ENCODE measurements at regions not wholly inside any gene's neighbourhood (a gene's known extent, or its start where the extent isn't known, plus 50 kb on each side); places are given as distances from the start of the nearest gene placed in this dataset.

- no peak for DNase-seq
- Histone ChIP-seq H3K27ac (ENCODE audit: low read length, poor library complexity, severe bottlenecking) (no peak overlapping the region), H3K4ac (ENCODE audit: low read depth in 1 of 2, low read length in 2 of 2) (no peak overlapping the region), H3K4me3 (ENCODE audit: insufficient read depth in 1 of 2, low read depth in 1 of 2, low read length in 2 of 2) (no peak overlapping the region), H3K36me3 (ENCODE audit: control insufficient read depth in 1 of 2, insufficient read depth in 2 of 2, low read depth in 1 of 2, low read length in 2 of 2) (no peaks in the 10 kb centered on the region), H2BK15ac (ENCODE audit: low read depth, poor library complexity, severe bottlenecking) (no peak overlapping the region), H3K14ac (ENCODE audit: low read length in 2 of 2) (no peak overlapping the region), H3K79me1 (replicated peaks; ENCODE audit: low read length, poor library complexity, severe bottlenecking) (no peaks in the 10 kb centered on the region), H3K27me3 (ENCODE audit: control insufficient read depth in 1 of 2, insufficient read depth in 1 of 2, low read length in 2 of 2) (no peaks in the 10 kb centered on the region), H2AFZ (ENCODE audit: low read depth, low read length) (no peak overlapping the region), H2BK5ac (ENCODE audit: low read depth, low read length, poor library complexity, severe bottlenecking) (no peak overlapping the region), H2AK5ac (ENCODE audit: low read length, severe bottlenecking) (no peak overlapping the region), H3K9me3 (ENCODE audit: control insufficient read depth, low read length) (no peaks in the 10 kb centered on the region), H4K91ac (ENCODE audit: low read length) (no peak overlapping the region), H4K8ac (ENCODE audit: low read length) (no peak overlapping the region), H3K9ac (ENCODE audit: low read length) (no peak overlapping the region), H3K4me1 (ENCODE audit: control insufficient read depth, insufficient read depth, low read depth, low read length) (no peaks in the 10 kb centered on the region), H2BK120ac (ENCODE audit: low read depth, low read length) (no peak overlapping the region), H3K23ac (ENCODE audit: low read length in 2 of 2) (no peak overlapping the region), H2BK12ac (ENCODE audit: low read length in 2 of 2) (no peak overlapping the region), H3K18ac (ENCODE audit: low read depth in 1 of 2, low read length in 2 of 2) (no peak overlapping the region), H3K4me2 (ENCODE audit: low read length, poor library complexity, severe bottlenecking) (no peak overlapping the region)
- 100% methylated on average over 1 of the region's 1 CpG for WGBS
Measured at GRCh38 chr7:18366394-18366793, 129.2 kb upstream of the HDAC9 start.

- no peaks in the 10 kb centered on the region for H3K9me3 ChIP-seq (ENCODE audit: control insufficient read depth, low read length)
- no peak overlapping the region for H3K23ac ChIP-seq (ENCODE audit: low read length in 2 of 2)
- H3K36me3 ChIP-seq (ENCODE audit: control insufficient read depth in 1 of 2, insufficient read depth in 2 of 2, low read depth in 1 of 2, low read length in 2 of 2): no peaks in the 10 kb centered on the region
- H3K18ac ChIP-seq (ENCODE audit: low read depth in 1 of 2, low read length in 2 of 2): no peak overlapping the region
- no peak overlapping the region for H3K14ac ChIP-seq (ENCODE audit: low read length in 2 of 2)
- H3K27ac ChIP-seq (ENCODE audit: low read length, poor library complexity, severe bottlenecking): no peak overlapping the region
- no peak overlapping the region for H3K4me2 ChIP-seq (ENCODE audit: low read length, poor library complexity, severe bottlenecking)
- no peak overlapping the region for H3K4ac ChIP-seq (ENCODE audit: low read depth in 1 of 2, low read length in 2 of 2)
- H3K4me1 ChIP-seq (ENCODE audit: control insufficient read depth, insufficient read depth, low read depth, low read length): no peaks in the 10 kb centered on the region
- no peak overlapping the region for H3K9ac ChIP-seq (ENCODE audit: low read length)
- no peak overlapping the region for H2BK15ac ChIP-seq (ENCODE audit: low read depth, poor library complexity, severe bottlenecking)
- no peaks in the 10 kb centered on the region for H3K79me1 ChIP-seq (replicated peaks; ENCODE audit: low read length, poor library complexity, severe bottlenecking)
- no peak overlapping the region for H4K8ac ChIP-seq (ENCODE audit: low read length)
- no peaks in the 10 kb centered on the region for H3K27me3 ChIP-seq (ENCODE audit: control insufficient read depth in 1 of 2, insufficient read depth in 1 of 2, low read length in 2 of 2)
- no peak overlapping the region for H2BK5ac ChIP-seq (ENCODE audit: low read depth, low read length, poor library complexity, severe bottlenecking)
- no CpG with 5 or more reads among the region's 1 CpG for WGBS
- H3K4me3 ChIP-seq (ENCODE audit: insufficient read depth in 1 of 2, low read depth in 1 of 2, low read length in 2 of 2): no peak overlapping the region
- H4K91ac ChIP-seq (ENCODE audit: low read length): no peak overlapping the region
- no peak overlapping the region for H2BK120ac ChIP-seq (ENCODE audit: low read depth, low read length)
- no peak overlapping the region for H2AK5ac ChIP-seq (ENCODE audit: low read length, severe bottlenecking)
- H2BK12ac ChIP-seq (ENCODE audit: low read length in 2 of 2): no peak overlapping the region
- no peak for DNase-seq
- no peak overlapping the region for H2AFZ ChIP-seq (ENCODE audit: low read depth, low read length)
Measured at GRCh38 chr7:18369011-18369410, 126.5 kb upstream of the HDAC9 start.

GRCh38 chr7:18370633-18371032 lies 124.9 kb upstream of the HDAC9 start:
- no peak overlapping the region for H2BK15ac ChIP-seq (ENCODE audit: low read depth, poor library complexity, severe bottlenecking)
- H3K4me2 ChIP-seq (ENCODE audit: low read length, poor library complexity, severe bottlenecking): no peak overlapping the region
- H4K8ac ChIP-seq (ENCODE audit: low read length): no peak overlapping the region
- no peaks in the 10 kb centered on the region for H3K79me1 ChIP-seq (replicated peaks; ENCODE audit: low read length, poor library complexity, severe bottlenecking)
- H2BK12ac ChIP-seq (ENCODE audit: low read length in 2 of 2): no peak overlapping the region
- 91% methylated on average over 4 of the region's 5 CpGs for WGBS
- H3K14ac ChIP-seq (ENCODE audit: low read length in 2 of 2): no peak overlapping the region
- H2AK5ac ChIP-seq (ENCODE audit: low read length, severe bottlenecking): no peak overlapping the region
- DNase-seq: no peak
- no peak overlapping the region for H4K91ac ChIP-seq (ENCODE audit: low read length)
- no peak overlapping the region for H3K27ac ChIP-seq (ENCODE audit: low read length, poor library complexity, severe bottlenecking)
- no peak overlapping the region for H3K18ac ChIP-seq (ENCODE audit: low read depth in 1 of 2, low read length in 2 of 2)
- H3K4ac ChIP-seq (ENCODE audit: low read depth in 1 of 2, low read length in 2 of 2): no peak overlapping the region
- no peak overlapping the region for H3K23ac ChIP-seq (ENCODE audit: low read length in 2 of 2)
- H2BK120ac ChIP-seq (ENCODE audit: low read depth, low read length): no peak overlapping the region
- H3K36me3 ChIP-seq (ENCODE audit: control insufficient read depth in 1 of 2, insufficient read depth in 2 of 2, low read depth in 1 of 2, low read length in 2 of 2): no peaks in the 10 kb centered on the region
- H3K4me3 ChIP-seq (ENCODE audit: insufficient read depth in 1 of 2, low read depth in 1 of 2, low read length in 2 of 2): no peak overlapping the region
- no peaks in the 10 kb centered on the region for H3K27me3 ChIP-seq (ENCODE audit: control insufficient read depth in 1 of 2, insufficient read depth in 1 of 2, low read length in 2 of 2)
- H3K9ac ChIP-seq (ENCODE audit: low read length): no peak overlapping the region
- H3K9me3 ChIP-seq (ENCODE audit: control insufficient read depth, low read length): no peaks in the 10 kb centered on the region
- no peak overlapping the region for H2AFZ ChIP-seq (ENCODE audit: low read depth, low read length)
- no peaks in the 10 kb centered on the region for H3K4me1 ChIP-seq (ENCODE audit: control insufficient read depth, insufficient read depth, low read depth, low read length)
- no peak overlapping the region for H2BK5ac ChIP-seq (ENCODE audit: low read depth, low read length, poor library complexity, severe bottlenecking)

- H3K27ac ChIP-seq (ENCODE audit: low read length, poor library complexity, severe bottlenecking): no peak overlapping the region
- H3K36me3 ChIP-seq (ENCODE audit: control insufficient read depth in 1 of 2, insufficient read depth in 2 of 2, low read depth in 1 of 2, low read length in 2 of 2): no peaks in the 10 kb centered on the region
- no peak overlapping the region for H3K4me3 ChIP-seq (ENCODE audit: insufficient read depth in 1 of 2, low read depth in 1 of 2, low read length in 2 of 2)
- H2BK15ac ChIP-seq (ENCODE audit: low read depth, poor library complexity, severe bottlenecking): no peak overlapping the region
- WGBS: no CpG with 5 or more reads among the region's 2 CpGs
- no peaks in the 10 kb centered on the region for H3K4me1 ChIP-seq (ENCODE audit: control insufficient read depth, insufficient read depth, low read depth, low read length)
- no peak overlapping the region for H3K18ac ChIP-seq (ENCODE audit: low read depth in 1 of 2, low read length in 2 of 2)
- no peak overlapping the region for H4K8ac ChIP-seq (ENCODE audit: low read length)
- no peaks in the 10 kb centered on the region for H3K27me3 ChIP-seq (ENCODE audit: control insufficient read depth in 1 of 2, insufficient read depth in 1 of 2, low read length in 2 of 2)
- H2BK12ac ChIP-seq (ENCODE audit: low read length in 2 of 2): no peak overlapping the region
- no peak overlapping the region for H2AFZ ChIP-seq (ENCODE audit: low read depth, low read length)
- no peak overlapping the region for H3K23ac ChIP-seq (ENCODE audit: low read length in 2 of 2)
- DNase-seq: no peak
- no peak overlapping the region for H3K9ac ChIP-seq (ENCODE audit: low read length)
- no peaks in the 10 kb centered on the region for H3K9me3 ChIP-seq (ENCODE audit: control insufficient read depth, low read length)
- H4K91ac ChIP-seq (ENCODE audit: low read length): no peak overlapping the region
- H2AK5ac ChIP-seq (ENCODE audit: low read length, severe bottlenecking): no peak overlapping the region
- H3K4ac ChIP-seq (ENCODE audit: low read depth in 1 of 2, low read length in 2 of 2): no peak overlapping the region
- H3K79me1 ChIP-seq (replicated peaks; ENCODE audit: low read length, poor library complexity, severe bottlenecking): no peaks in the 10 kb centered on the region
- no peak overlapping the region for H3K4me2 ChIP-seq (ENCODE audit: low read length, poor library complexity, severe bottlenecking)
- no peak overlapping the region for H2BK120ac ChIP-seq (ENCODE audit: low read depth, low read length)
- H2BK5ac ChIP-seq (ENCODE audit: low read depth, low read length, poor library complexity, severe bottlenecking): no peak overlapping the region
- H3K14ac ChIP-seq (ENCODE audit: low read length in 2 of 2): no peak overlapping the region
Measured at GRCh38 chr7:18378989-18379605, 116.5 kb upstream of the HDAC9 start.
